GM13976 (cell line): ENCODE measurements at regions not wholly inside any gene's neighbourhood (a gene's known extent, or its start where the extent isn't known, plus 50 kb on each side); places are given as distances from the start of the nearest gene placed in this dataset.

Experiments used
- DNase-seq: peaks from one replicate; pipeline ENCODE4 v3.0.0; 2012; ENCODE audit warnings: low spot score
- CTCF ChIP-seq: IDR thresholded peaks from 2 replicates; pipeline ENCODE4 v1.5.1; 2012; ENCODE audit warnings: borderline replicate concordance, mild to moderate bottlenecking; ENCODE audit not compliant: insufficient read depth; ENCODE audit errors: extremely low read depth, missing control alignments, control extremely low read depth
- in situ Hi-C: fragments of 300-500 bp; cut with MboI; formaldehyde crosslinking; loops from one replicate; pipeline ENCODE4 v1.12.0; 2022; ENCODE audit warnings: low sequenced_read_pairs, mixed read lengths, inconsistent platforms; ENCODE audit not compliant: unreplicated experiment

- in situ Hi-C loops = no loop called here
- no peak for DNase-seq
- no peak for TF ChIP-seq CTCF
Measured at GRCh38 chrX:39195156-39195555, 393.9 kb downstream of the MID1IP1 start.

GRCh38 chrX:39196192-39197102 is 395.2 kb downstream of the MID1IP1 start:
- DNase-seq = peak; percentile 56
- in situ Hi-C loops = no loop called here
- no peak for TF ChIP-seq CTCF

GRCh38 chrX:39199429-39199828 is 398.2 kb downstream of the MID1IP1 start:
- in situ Hi-C loops = no loop called here
- no peak for TF ChIP-seq CTCF
- DNase-seq = no peak

- no peak for TF ChIP-seq CTCF
- in situ Hi-C loops = no loop called here
- DNase-seq = no peak
Measured at GRCh38 chrX:39201305-39201990, 400.2 kb downstream of the MID1IP1 start.

- TF ChIP-seq CTCF = no peak
- DNase-seq = no peak
- in situ Hi-C loops = no loop called here
Measured at GRCh38 chrX:39202641-39203040, 401.4 kb downstream of the MID1IP1 start.

- no peak for TF ChIP-seq CTCF
- in situ Hi-C loops = no loop called here
- no peak for DNase-seq
Measured at GRCh38 chrX:39203427-39203826, 402.2 kb downstream of the MID1IP1 start.
